ENCODE measurements at regions not wholly inside any gene's neighbourhood (a gene's known extent, or its start where the extent isn't known, plus 50 kb on each side); places are given as distances from the start of the nearest gene placed in this dataset.
"Not testable (repeated sequence)": the region's sequence is repeated elsewhere in the genome, so short reads cannot be mapped to it uniquely, and the experiment has no call there.

DNA sequence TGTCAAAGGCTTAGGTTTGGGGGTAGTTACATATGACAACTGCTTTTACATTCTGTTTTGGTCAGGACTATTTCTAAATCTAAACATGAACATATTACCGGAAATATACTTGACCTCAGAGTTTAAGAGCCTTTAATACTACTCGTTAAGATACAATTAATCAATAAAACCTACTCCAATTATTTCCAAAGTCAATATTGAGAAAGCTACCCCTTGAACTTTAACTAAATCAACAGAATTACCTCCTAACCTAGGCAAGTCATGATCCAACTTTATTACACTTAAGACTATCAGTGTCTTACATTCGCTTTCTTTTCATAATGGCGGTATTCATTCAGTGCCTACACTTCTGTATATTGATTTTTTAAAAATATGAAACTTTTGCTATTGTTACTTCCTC, 107.7 kb downstream of the RAP2B start:
- no peak for DNase-seq

GRCh38 chr3:153273217-153273616, 111.2 kb downstream of the RAP2B start:
- DNase-seq = no peak

DNA sequence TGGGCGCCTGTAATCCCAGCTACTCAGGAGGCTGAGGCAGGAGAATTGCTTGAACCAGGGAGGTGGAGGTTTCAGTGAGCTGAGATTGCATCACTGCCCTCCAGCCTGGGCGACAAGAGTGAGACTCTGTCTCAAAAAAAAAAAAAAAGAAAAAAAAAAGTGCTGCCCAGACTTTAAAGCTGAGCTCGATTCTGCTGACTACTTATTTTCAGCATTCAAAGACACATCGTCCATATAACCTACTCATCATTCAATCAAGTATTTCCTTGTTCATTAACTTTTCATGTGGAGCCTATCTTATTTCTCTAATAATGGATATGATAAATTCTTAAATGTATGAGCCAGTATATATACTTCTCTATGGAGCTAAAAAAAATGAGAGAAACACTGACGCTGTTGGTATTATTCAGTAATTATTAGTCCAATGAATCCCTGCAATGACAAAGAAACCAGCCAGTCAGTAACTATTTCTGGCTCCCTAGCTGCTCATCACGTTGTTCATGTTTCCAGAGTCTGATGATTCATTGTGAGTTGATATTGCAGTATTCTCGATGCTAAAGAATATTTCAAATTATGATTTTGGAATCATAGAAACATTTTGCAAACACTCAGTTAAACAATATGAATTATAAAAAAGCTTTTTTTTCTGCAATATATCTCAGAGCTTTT, 111.9 kb downstream of the RAP2B start:
- no peak for DNase-seq

GRCh38 chr3:153274561-153274960, 112.5 kb downstream of the RAP2B start:
- DNase-seq = no peak

GRCh38 chr3:153275514-153275913, 113.5 kb downstream of the RAP2B start:
- no peak for DNase-seq

DNA sequence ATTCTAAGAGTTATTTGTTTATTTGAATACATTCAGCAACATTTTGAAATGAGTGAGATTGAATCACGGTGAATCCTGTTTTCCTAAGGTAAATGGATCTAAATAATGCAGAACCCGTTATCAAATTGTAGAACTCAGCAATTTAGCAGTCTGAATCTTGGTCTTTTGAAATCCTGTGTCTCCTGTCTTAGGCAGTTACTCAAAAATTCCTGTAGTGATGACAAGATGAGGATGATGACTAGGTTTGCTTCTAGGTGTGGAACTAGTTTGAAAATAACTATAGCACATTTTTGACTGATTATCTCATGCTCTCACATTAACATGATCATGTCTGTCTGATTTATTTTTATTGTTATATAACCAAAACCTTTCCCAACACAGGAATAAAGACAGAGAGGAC, 115.0 kb downstream of the RAP2B start:
- no peak for DNase-seq

DNA sequence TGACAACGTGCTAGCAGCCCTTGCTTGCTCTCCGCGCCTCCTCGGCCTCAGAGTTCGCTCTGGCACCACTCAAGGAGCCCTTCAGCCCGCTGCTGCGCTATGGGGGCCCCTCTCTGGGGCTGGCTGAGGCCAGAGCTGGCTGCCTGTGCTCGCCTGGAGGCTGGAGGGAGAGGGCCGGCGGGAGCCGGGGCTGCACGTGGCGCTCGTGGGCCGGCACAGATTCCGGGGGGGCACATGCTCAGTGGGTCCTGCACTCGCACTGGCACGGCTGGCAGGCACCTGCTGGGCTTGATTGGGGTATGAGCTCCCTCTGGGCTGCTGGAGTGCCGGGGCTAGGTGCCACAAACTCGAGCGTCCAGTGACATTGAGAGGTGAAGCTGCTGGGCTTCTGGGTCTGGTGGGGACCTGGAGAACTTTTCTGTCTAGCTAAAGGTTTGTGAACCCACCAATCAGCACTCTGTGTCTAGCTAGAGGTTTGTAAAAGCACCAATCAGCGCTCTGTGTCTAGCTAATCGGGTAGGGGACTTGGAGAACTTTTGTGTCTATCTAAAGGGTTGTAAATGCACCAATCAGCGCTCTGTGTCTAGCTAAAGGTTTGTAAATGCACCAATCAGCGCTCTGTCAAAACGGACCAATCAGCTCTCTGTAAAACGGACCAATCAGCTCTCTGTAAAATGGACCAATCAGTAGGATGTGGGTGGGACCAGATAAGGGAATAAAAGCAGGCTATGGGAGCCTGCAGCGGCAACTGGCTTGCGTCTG, 119.4 kb downstream of the RAP2B start:
- not testable (repeated sequence) for DNase-seq

DNA sequence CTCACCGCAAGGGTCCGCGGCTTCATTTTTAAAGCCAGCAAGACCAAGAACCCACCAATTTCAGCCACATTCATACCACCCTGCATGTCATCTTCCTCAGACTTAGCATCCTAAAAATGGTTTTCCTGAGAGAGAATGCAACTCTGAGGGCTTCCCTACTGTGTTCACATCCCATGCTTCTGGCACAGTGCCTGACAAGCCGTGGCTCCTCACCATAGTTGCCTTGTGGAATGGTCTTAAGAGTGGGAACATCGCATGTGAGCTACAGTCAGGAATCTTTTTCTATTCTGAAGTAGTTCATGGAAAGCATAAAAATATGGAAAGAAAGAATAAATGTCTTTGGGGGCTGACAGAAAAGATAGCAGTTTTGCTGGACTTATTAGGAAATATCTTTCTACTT, 120.3 kb downstream of the RAP2B start:
- no peak for DNase-seq

DNA sequence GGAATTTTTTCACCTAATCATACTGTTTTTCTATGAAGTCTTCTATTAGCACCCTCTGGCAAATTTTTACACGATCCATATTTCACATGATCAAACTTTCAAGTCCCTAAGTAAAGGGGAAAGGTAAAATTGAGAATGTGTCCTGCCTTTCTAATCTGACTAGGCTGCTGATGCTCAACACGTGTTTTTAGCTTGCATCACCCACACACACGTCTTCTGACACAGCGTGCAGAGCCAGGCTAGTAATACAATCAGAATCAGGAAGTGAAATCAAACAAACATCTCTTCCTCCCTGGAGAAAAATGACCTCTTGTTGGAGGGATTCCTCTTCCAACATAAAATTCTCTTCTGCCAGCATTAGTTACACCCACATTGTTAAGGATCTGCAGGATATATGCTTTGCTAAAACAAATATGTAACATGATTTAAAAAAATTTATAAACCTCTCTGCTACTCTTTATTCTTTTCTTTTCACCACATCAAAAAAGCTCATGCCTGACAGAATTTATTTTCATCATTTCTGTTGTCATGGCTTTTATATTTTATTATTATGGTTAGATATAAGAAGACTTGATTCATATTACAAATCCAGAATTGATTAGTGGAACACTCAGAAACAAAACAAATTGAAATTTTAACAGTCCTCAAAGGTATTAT, 122.4 kb downstream of the RAP2B start:
- DNase-seq = peak; percentile 94

DNA sequence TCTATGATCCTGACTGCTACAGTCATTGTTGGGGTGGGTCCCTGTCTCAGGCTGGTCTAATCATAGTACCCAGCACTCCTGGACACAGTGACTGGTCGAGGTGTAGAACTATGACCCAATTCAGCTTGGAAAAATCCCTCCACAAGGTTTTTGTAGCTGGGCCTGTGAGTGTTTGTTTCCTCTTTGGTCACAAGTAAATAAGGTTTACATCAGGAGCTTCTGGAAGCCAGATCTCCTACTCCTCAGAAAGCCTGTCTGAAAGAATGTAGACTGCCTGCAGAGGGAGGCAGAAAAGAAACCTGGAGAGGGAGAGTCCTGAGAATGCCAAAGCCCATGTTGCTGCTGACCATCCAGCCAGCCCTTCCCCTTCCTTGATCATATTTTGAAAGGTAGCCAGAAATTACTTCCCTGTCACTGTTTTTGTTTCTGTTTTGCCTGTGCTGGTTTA, 123.2 kb downstream of the RAP2B start:
- peak; percentile 71 for DNase-seq

DNA sequence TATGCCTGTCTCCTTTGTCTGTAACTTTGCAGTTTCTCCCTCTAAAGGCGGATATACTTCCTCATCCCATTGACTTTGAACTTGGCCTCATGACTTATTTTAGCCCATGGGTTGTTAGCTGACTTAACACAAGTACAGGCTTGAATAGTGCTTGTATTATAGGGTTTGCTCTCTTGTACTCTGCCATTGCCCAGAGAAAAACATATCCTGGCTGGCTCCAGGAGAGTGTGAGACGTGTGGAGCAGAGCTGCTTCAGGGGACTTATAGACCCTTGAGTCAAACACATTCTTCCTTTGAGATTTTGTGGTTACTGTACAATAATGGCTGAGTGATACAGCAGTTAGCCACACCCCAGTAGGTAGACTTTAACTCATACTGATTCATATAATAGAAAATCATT, 124.0 kb downstream of the RAP2B start:
- DNase-seq = peak; percentile 64

GRCh38 chr3:153287017-153287416, 125.0 kb downstream of the RAP2B start:
- DNase-seq = peak; percentile 47

GRCh38 chr3:153289334-153289808, 127.3 kb downstream of the RAP2B start:
- peak; percentile 92 for DNase-seq

GRCh38 chr3:153290268-153291015, 128.4 kb downstream of the RAP2B start:
- DNase-seq = no peak

DNA sequence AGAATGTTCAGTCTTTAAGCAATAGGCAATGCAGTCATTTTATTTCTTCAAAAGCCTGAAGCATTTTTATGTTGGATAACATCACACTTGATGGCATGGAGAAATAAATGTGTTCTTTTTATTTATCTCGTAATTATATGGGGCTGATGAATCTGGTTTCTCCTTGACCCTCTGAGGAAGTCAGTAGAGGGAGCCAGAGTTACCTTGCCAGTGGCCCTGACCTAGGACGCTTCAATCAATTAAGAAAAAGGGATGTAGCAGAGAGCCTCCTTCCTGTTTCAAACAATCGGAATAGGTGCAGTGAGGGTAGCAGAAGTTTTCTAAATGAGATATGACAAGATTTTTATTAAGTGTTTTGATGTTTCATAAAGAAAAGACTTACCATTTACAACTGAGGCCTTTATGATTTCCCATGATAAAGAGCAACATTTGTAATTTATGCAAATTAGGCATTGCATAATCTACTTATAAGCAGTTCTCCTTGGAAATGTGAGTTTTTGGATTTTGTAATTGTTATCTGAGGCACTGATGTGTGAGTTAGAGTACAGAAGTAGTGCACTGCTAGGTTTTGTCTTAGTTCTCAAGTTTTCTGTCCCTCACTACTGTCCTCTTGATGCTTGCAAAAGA, 129.1 kb downstream of the RAP2B start:
- peak; percentile 79 for DNase-seq

DNA sequence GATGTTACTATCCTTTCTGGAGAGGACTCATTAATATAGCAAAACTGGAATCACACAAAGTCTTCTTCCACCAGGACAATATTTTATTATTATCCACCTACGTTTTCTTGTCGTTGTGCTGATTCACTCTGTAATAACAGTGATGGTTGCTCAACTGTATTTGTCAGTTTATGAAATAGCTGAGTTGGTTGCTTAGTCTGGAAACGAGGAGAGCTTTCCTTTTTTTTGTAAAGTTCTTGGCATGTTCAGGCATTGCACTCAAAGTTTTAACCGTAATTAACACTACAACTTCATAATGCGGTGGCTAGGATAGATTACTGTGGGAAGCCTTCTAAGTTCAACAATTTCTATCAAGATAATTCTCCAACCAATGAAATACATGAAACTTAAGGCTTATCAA, 131.2 kb downstream of the RAP2B start:
- peak; percentile 87 for DNase-seq

DNA sequence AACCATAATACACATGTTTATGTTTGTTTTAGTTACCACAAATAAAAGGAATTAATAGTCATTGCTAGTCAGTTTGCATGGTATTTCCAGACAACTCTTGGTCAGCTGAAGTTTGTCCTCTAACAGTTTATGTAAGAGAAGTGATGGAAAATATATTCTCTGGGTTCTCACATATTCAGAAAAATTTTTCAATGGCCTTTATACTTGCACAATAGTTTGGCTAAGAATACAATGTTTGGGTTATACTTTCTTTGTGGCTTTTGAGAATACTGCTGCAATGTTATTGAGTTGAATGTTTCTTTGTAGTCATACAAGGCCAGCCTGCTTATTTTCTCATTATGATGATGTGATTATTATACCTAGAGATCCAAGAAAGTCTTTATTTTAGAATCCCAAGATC, 133.9 kb downstream of the RAP2B start:
- DNase-seq = no peak

- DNase-seq = no peak
Observed at GRCh38 chr3:153305189-153305588, 143.2 kb downstream of the RAP2B start.

- peak; percentile 49 for DNase-seq
Observed at GRCh38 chr3:153311541-153311940, 149.5 kb downstream of the RAP2B start.

GRCh38 chr3:153313302-153313965, 151.4 kb downstream of the RAP2B start:
- DNase-seq = peak; percentile 69

DNA sequence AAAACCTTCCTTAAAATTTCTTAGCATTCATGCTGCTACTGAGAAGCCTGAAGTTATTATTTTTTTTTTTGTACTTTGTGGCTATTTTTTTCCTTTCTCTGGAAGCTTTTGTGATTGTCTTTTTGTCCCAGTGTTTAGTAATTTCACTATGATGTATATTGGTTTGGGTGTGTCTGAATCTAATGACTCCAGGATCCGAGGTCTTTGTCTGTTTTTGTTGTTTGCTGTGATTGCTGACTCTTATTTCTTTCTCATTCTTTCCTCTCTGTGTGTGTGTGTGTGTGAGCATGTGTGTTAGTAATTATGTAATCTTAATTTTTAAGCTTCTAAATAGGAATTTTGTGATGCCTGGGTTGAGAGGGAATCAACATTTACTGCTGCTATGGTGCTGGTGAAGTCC, 152.0 kb downstream of the RAP2B start:
- DNase-seq = no peak

- DNase-seq = no peak
Observed at GRCh38 chr3:153315781-153316180, 153.8 kb downstream of the RAP2B start.

All from inflammatory macrophage treated with lipopolysaccharide for 4 hours (primary cell).